Hepatocyte (in vitro differentiated cells): ENCODE measurements at regions not wholly inside any gene's neighbourhood (a gene's known extent, or its start where the extent isn't known, plus 50 kb on each side); places are given as distances from the start of the nearest gene placed in this dataset.

ENCODE experiments used
- DNase-seq: peaks from one replicate; pipeline ENCODE4 v3.0.0-alpha.2; 2016; ENCODE audit warnings: low spot score
- H2AFZ ChIP-seq: fragments of 200-600 bp; sonication (generic); 2 replicates; pipeline ENCODE4 v1.6.0; 2016; ENCODE audit warnings: antibody characterized with exemption, mild to moderate bottlenecking
- H3K27ac ChIP-seq: fragments of 200-600 bp; sonication (generic); 2 replicates; pipeline ENCODE4 v1.5.1; 2016; ENCODE audit warnings: mild to moderate bottlenecking
- H3K27me3 ChIP-seq: fragments of 200-600 bp; sonication (generic); 2 replicates; pipeline ENCODE4 v1.6.1; 2016
- H3K36me3 ChIP-seq: fragments of 200-600 bp; sonication (generic); replicated peaks from 2 replicates; pipeline ENCODE4 v1.5.1; 2016; ENCODE audit warnings: low read depth; ENCODE audit not compliant: insufficient read depth
- H3K4me1 ChIP-seq: fragments of 200-600 bp; sonication (generic); 2 replicates; pipeline ENCODE4 v1.5.1; 2016; ENCODE audit warnings: mild to moderate bottlenecking, moderate library complexity; ENCODE audit not compliant: insufficient read depth
- H3K4me2 ChIP-seq: fragments of 200-600 bp; sonication (generic); 2 replicates; pipeline ENCODE4 v1.6.0; 2016
- H3K4me3 ChIP-seq: fragments of 200-600 bp; sonication (generic); 2 replicates; pipeline ENCODE4 v1.5.1; 2016; ENCODE audit warnings: mild to moderate bottlenecking
- H3K79me2 ChIP-seq: fragments of 200-600 bp; sonication (generic); 2 replicates; pipeline ENCODE4 v1.6.0; 2017; ENCODE audit warnings: mild to moderate bottlenecking
- H3K9me2 ChIP-seq: fragments of 200-600 bp; sonication (generic); replicated peaks from 2 replicates; pipeline ENCODE4 v1.6.0; 2017; ENCODE audit warnings: mild to moderate bottlenecking; ENCODE audit not compliant: insufficient read depth
- H3K9me3 ChIP-seq: fragments of 200-600 bp; sonication (generic); 2 replicates; pipeline ENCODE4 v1.5.1; 2016; ENCODE audit warnings: low read depth, mild to moderate bottlenecking
- H4K20me1 ChIP-seq: fragments of 200-600 bp; sonication (generic); 2 replicates; pipeline ENCODE4 v1.6.0; 2016; ENCODE audit warnings: mild to moderate bottlenecking; ENCODE audit not compliant: insufficient read depth, poor library complexity, severe bottlenecking
- CTCF ChIP-seq: fragments of 200-600 bp; sonication (generic); IDR thresholded peaks from 2 replicates; pipeline ENCODE4 v1.5.1; 2016; ENCODE audit warnings: antibody characterized with exemption, mild to moderate bottlenecking; ENCODE audit not compliant: poor library complexity
- EZH2 ChIP-seq: fragments of 200-600 bp; sonication (generic); IDR thresholded peaks from 2 replicates; pipeline ENCODE4 v1.6.1; 2016; ENCODE audit warnings: antibody characterized with exemption, mild to moderate bottlenecking, borderline replicate concordance
- EZH2phosphoT487 ChIP-seq: fragments of 200-600 bp; sonication (generic); IDR thresholded peaks from one replicate; pipeline ENCODE4 v1.6.1; 2018; ENCODE audit warnings: antibody characterized with exemption, mild to moderate bottlenecking, low read depth, moderate library complexity; ENCODE audit not compliant: unreplicated experiment, severe bottlenecking
- WGBS: methylation state at CpG from one replicate; pipeline ENCODE4 v1.1.6; 2016; ENCODE audit warnings: low lambda C conversion rate; ENCODE audit errors: missing lambda C conversion rate; 5-methylcytosine and 5-hydroxymethylcytosine counted together

GRCh38 chr11:128174465-128175291, 412.7 kb downstream of the ETS1 start:
- H3K4me2 ChIP-seq, result no peak overlapping the region
- WGBS, result 59% methylated on average over 7 of the region's 7 CpGs
- no peaks in the 10 kb centered on the region for H3K27me3 ChIP-seq
- DNase-seq, result no peak
- peaks cover 4% of the 10 kb centered on the region for H3K4me1 ChIP-seq
- H3K9me3 ChIP-seq, result no peaks in the 10 kb centered on the region
- no peaks in the 10 kb centered on the region for H4K20me1 ChIP-seq
- no peak overlapping the region for H2AFZ ChIP-seq
- no peaks in the 10 kb centered on the region for H3K36me3 ChIP-seq
- no peaks in the 10 kb centered on the region for H3K79me2 ChIP-seq
- H3K9me2 ChIP-seq, result no peaks in the 10 kb centered on the region
- no peak overlapping the region for H3K27ac ChIP-seq
- no peak for TF ChIP-seq CTCF
- no peak overlapping the region for H3K4me3 ChIP-seq

- Histone ChIP-seq H4K20me1 (no peaks in the 10 kb centered on the region), H3K4me2 (no peak overlapping the region), H3K4me3 (no peak overlapping the region), H3K9me2 (no peaks in the 10 kb centered on the region), H3K9me3 (no peaks in the 10 kb centered on the region), H3K36me3 (no peaks in the 10 kb centered on the region), H3K4me1 (peaks cover 4% of the 10 kb centered on the region), H2AFZ (no peak overlapping the region), H3K27me3 (peaks cover 4% of the 10 kb centered on the region), H3K79me2 (no peaks in the 10 kb centered on the region), H3K27ac (peak overlapping the region; percentile 3)
- TF ChIP-seq EZH2phosphoT487, result no peak
- peak; percentile 80 for TF ChIP-seq CTCF
- DNase-seq, result peak; percentile 89
- WGBS, result 38% methylated on average over 4 of the region's 4 CpGs
Measured at GRCh38 chr11:128172046-128172878, 415.1 kb downstream of the ETS1 start.

- no peak for TF ChIP-seq EZH2phosphoT487
- TF ChIP-seq EZH2, result no peak
- no peak for TF ChIP-seq CTCF
- Histone ChIP-seq H3K4me2 (no peak overlapping the region), H3K36me3 (no peaks in the 10 kb centered on the region), H3K4me3 (no peak overlapping the region), H3K27ac (peak overlapping the region; percentile 3), H3K9me3 (no peaks in the 10 kb centered on the region), H3K79me2 (no peaks in the 10 kb centered on the region), H3K9me2 (no peaks in the 10 kb centered on the region), H3K4me1 (peaks cover 4% of the 10 kb centered on the region), H3K27me3 (peaks cover 4% of the 10 kb centered on the region), H2AFZ (no peak overlapping the region), H4K20me1 (no peaks in the 10 kb centered on the region)
- WGBS, result 78% methylated on average over 4 of the region's 4 CpGs
- no peak for DNase-seq
Measured at GRCh38 chr11:128171506-128171905, 415.9 kb downstream of the ETS1 start.
